Thyroid gland (tissue), 4 donors: ENCODE measurements at regions not wholly inside any gene's neighbourhood (a gene's known extent, or its start where the extent isn't known, plus 50 kb on each side); places are given as distances from the start of the nearest gene placed in this dataset.

Experiments
- DNase-seq, 2 donors: peaks; one replicate each; pipeline ENCODE4 v3.0.0-alpha.2; 2019
- H3K27ac ChIP-seq, 3 donors: fragments of 200-600 bp; sonication (generic); 1 replicate in 2 of 3; 2 replicates in 1 of 3; pipeline ENCODE4 v1.5.1; 2016 to 2019; ENCODE audit warnings: mild to moderate bottlenecking in 1 of 3, moderate library complexity in 1 of 3
- H3K27me3 ChIP-seq: fragments of 200-600 bp; sonication (generic); one replicate; pipeline ENCODE4 v1.5.1; 2019
- H3K36me3 ChIP-seq, 2 donors: fragments of 200-600 bp; sonication (generic); one replicate each; pipeline ENCODE4 v1.5.1; 2016 to 2019
- H3K4me1 ChIP-seq, 2 donors: fragments of 200-600 bp; sonication (generic); one replicate each; pipeline ENCODE4 v1.5.1; 2017 to 2019
- H3K4me3 ChIP-seq, 3 donors: fragments of 200-600 bp; sonication (generic); replicated peaks in 1 of 3; 1 replicate in 2 of 3; 2 replicates in 1 of 3; pipeline ENCODE4 v1.5.1; 2016; ENCODE audit warnings: mild to moderate bottlenecking in 1 of 3
- H3K9me3 ChIP-seq: fragments of 200-600 bp; sonication (generic); one replicate; pipeline ENCODE4 v1.5.1; 2017
- POLR2A ChIP-seq, 2 donors: fragments of 450-650 bp; IDR thresholded peaks; one replicate each; pipeline ENCODE4 v1.6.1; 2017; ENCODE audit warnings: antibody characterized with exemption in 2 of 2, mild to moderate bottlenecking in 2 of 2, moderate library complexity in 1 of 2
- WGBS, 2 donors: methylation state at CpG; one replicate each; pipeline ENCODE4 v1.1.5; 2017; 5-methylcytosine and 5-hydroxymethylcytosine counted together
- intact Hi-C: fragments of 100-400 bp; cut with DNase I; formaldehyde crosslinking; loops from one replicate; pipeline ENCODE4 v1.15.1; 2023
- TF ChIP-seq, protein P1 (sequence below), 6 experiments: fragments of 200-600 bp in 3 of 6; fragments of 450-650 bp in 3 of 6; sonication (generic) in 3 of 6; IDR thresholded peaks; one replicate each; pipeline ENCODE4 v1.5.1; 2016 to 2019; ENCODE audit warnings: antibody characterized with exemption in 6 of 6, mild to moderate bottlenecking in 2 of 6, inconsistent platforms in 1 of 6, moderate library complexity in 1 of 6

DNA sequence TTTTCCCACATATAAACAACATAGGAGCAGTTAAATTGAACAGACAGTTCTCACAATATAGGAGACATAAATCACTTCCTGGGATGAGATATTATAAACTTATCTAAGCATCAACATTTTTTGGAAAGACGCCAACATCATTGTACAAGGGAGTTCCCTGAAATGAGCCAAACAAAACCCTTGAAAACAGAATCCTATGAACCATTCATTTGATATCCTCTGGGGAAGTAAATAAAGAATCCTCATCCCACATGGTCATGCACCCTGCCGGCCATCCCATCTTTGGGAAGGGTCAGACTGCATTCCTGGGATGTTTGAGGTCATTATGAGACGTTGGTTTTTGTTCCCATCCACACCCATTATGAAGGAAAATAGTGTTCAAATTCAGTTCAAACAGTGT lies 111.8 kb upstream of the USP25 start:
- 40 to 59% methylated on average over 3 of the region's 3 CpGs for WGBS, 2 donors

DNA sequence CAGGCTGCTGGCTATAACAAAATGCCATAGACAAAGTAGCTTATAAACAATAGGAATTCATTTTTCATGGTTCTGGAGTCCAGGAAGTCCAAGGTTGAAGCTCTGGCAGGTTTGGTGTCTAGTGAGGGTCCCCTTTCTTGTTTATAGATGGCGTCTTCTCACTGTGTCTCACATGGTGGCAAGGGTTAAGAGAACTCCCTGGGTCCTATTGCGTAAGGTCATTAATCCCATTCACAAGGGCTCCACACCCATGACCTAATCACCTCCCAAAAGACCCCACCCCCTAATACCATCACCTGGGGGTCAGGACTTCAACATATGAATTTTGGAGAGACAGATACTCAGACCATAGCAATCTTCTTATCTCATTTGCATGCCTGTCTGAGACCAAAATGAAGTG lies 108.9 kb upstream of the USP25 start:
- Histone ChIP-seq H3K27ac (no peak overlapping the region), H3K9me3 (no peaks in the 10 kb centered on the region), H3K36me3 (no peaks in the 10 kb centered on the region), H3K4me3 (no peak overlapping the region), H3K4me1 (no peaks in the 10 kb centered on the region), H3K27me3 (no peaks in the 10 kb centered on the region)
- no peak for DNase-seq
- no peak for TF ChIP-seq POLR2A (IDR thresholded peaks at IDR 0.05)
- TF ChIP-seq, protein P1, sequence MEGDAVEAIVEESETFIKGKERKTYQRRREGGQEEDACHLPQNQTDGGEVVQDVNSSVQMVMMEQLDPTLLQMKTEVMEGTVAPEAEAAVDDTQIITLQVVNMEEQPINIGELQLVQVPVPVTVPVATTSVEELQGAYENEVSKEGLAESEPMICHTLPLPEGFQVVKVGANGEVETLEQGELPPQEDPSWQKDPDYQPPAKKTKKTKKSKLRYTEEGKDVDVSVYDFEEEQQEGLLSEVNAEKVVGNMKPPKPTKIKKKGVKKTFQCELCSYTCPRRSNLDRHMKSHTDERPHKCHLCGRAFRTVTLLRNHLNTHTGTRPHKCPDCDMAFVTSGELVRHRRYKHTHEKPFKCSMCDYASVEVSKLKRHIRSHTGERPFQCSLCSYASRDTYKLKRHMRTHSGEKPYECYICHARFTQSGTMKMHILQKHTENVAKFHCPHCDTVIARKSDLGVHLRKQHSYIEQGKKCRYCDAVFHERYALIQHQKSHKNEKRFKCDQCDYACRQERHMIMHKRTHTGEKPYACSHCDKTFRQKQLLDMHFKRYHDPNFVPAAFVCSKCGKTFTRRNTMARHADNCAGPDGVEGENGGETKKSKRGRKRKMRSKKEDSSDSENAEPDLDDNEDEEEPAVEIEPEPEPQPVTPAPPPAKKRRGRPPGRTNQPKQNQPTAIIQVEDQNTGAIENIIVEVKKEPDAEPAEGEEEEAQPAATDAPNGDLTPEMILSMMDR (IDR thresholded peaks at IDR 0.05): no peak
- intact Hi-C loops: no loop called here
- WGBS, 2 donors: 91 to 98% methylated on average over 2 of the region's 2 CpGs

More for the DNA sequence above, 111.8 kb upstream of the USP25 start:
- Histone ChIP-seq H3K4me3 (no peak overlapping the region), H3K27ac (no peak overlapping the region), H3K36me3 (no peaks in the 10 kb centered on the region), H3K9me3 (no peaks in the 10 kb centered on the region), H3K27me3 (no peaks in the 10 kb centered on the region), H3K4me1 (no peaks in the 10 kb centered on the region)
- intact Hi-C loops: no loop called here
- TF ChIP-seq, protein P1 (IDR thresholded peaks at IDR 0.05): no peak
- TF ChIP-seq POLR2A (IDR thresholded peaks at IDR 0.05): no peak
- DNase-seq: no peak

DNA sequence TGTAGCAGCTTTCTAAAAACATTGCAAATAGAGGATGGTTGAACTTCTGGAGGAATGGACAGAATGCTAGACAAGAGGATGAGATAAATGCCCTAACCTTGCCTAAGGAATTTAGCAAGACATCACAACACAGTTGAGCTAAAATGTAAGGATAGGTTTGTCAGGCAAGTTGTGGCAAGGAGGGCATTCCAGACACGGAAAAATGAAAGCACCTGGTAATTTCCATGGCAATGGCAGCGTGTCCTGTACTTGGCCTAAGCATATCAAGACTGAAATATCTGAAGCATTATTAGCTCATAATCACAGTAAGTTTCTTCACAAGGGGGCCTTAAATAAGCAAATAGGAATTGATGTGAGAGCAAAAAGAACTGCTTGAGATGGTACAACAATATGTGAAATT lies 105.1 kb upstream of the USP25 start:
- intact Hi-C loops: no loop called here
- DNase-seq: no peak
- H3K4me3 ChIP-seq: no peak overlapping the region
- H3K27me3 ChIP-seq: no peaks in the 10 kb centered on the region
- no peaks in the 10 kb centered on the region for H3K9me3 ChIP-seq
- 85 to 90% methylated on average over 2 of the region's 2 CpGs for WGBS, 2 donors
- no peaks in the 10 kb centered on the region for H3K4me1 ChIP-seq
- no peaks in the 10 kb centered on the region for H3K36me3 ChIP-seq
- H3K27ac ChIP-seq: no peak overlapping the region
- TF ChIP-seq, protein P1 (IDR thresholded peaks at IDR 0.05): no peak
- no peak for TF ChIP-seq POLR2A (IDR thresholded peaks at IDR 0.05)

DNA sequence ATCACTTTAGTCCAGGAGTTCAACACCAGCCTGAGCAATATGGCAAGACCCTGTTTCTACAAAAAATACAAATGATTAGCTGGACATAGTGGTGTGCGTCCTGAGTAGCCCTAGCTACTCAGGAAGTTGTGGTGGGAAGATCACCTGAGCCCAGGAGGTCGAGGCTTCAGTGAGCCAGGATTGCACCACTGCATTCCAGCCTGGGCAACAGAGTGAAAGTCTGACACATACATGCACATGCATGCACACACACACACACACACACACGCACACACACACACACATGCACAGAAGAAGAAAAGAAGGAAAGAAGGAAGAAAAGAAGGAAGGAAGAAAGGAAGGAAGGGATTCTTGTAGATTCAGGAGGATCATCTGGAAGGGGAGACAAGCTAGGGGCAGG lies 104.4 kb upstream of the USP25 start:
- Histone ChIP-seq H3K4me3 (no peak overlapping the region), H3K9me3 (no peaks in the 10 kb centered on the region), H3K27ac (no peak overlapping the region), H3K4me1 (no peaks in the 10 kb centered on the region), H3K27me3 (no peaks in the 10 kb centered on the region), H3K36me3 (no peaks in the 10 kb centered on the region)
- intact Hi-C loops: no loop called here
- DNase-seq: no peak
- WGBS, 2 donors: 58 to 74% methylated on average over 3 of the region's 3 CpGs
- TF ChIP-seq POLR2A (IDR thresholded peaks at IDR 0.05): no peak
- TF ChIP-seq, protein P1 (IDR thresholded peaks at IDR 0.05): no peak

DNA sequence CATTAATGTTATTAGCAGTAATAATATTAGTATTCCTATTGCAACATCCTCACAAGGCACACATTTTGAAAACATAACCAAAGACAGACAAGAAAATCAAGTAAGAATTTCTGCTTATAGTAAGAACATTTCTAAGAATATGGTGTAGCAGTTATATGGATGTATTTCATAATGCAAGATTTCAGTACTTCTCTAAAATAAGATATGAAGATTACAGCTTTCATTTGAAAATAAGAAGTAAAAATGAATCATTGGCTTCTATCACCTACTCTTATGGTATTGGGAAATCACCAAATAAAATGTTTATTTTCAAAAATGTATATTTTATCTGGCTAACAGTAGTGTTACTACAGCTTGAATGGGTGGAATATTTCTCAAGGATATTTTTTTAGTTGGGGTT lies 103.8 kb upstream of the USP25 start:
- no peaks in the 10 kb centered on the region for H3K27me3 ChIP-seq
- no peaks in the 10 kb centered on the region for H3K9me3 ChIP-seq
- H3K4me1 ChIP-seq: no peaks in the 10 kb centered on the region
- DNase-seq: no peak
- intact Hi-C loops: no loop called here
- H3K27ac ChIP-seq: no peak overlapping the region
- H3K36me3 ChIP-seq: no peaks in the 10 kb centered on the region
- no peak for TF ChIP-seq POLR2A (IDR thresholded peaks at IDR 0.05)
- TF ChIP-seq, protein P1 (IDR thresholded peaks at IDR 0.05): no peak
- H3K4me3 ChIP-seq: no peak overlapping the region
